GM20000 (cell line): ENCODE measurements at regions not wholly inside any gene's neighbourhood (a gene's known extent, or its start where the extent isn't known, plus 50 kb on each side); places are given as distances from the start of the nearest gene placed in this dataset.

ENCODE experiments used
- DNase-seq: peaks from one replicate; pipeline ENCODE4 v3.0.0; 2012; ENCODE audit warnings: low spot score
- CTCF ChIP-seq: IDR thresholded peaks from 2 replicates; pipeline ENCODE4 v1.5.1; 2012; ENCODE audit warnings: mild to moderate bottlenecking, control low read depth; ENCODE audit errors: extremely low read depth, missing control alignments

- TF ChIP-seq CTCF = no peak
- DNase-seq = no peak
Measured at GRCh38 chr13:67776151-67776550, 546.0 kb upstream of the PCDH9 start.

GRCh38 chr13:67775359-67775758, 545.2 kb upstream of the PCDH9 start:
- no peak for TF ChIP-seq CTCF
- no peak for DNase-seq

GRCh38 chr13:67772807-67773453, 542.8 kb upstream of the PCDH9 start:
- TF ChIP-seq CTCF = no peak
- DNase-seq = no peak

DNA sequence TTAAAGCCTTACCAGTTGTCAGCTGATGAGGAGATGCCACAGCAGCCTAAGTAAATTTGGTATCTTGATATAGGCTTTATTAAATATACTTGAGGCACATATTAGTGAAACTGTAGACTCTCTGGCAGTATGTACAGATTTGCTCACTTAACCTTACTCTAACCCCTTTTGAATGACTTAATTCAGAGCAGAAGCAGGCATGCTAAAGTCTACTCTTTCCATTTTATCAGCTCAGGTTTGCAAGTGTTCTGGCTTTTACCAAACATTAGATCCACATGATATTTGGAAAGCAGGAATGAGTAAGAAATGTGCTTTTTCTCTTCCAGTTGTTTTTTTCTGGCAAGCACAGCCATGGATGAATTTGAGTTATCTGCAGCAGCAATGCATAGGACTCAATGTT, 541.0 kb upstream of the PCDH9 start:
- DNase-seq = no peak
- no peak for TF ChIP-seq CTCF

DNA sequence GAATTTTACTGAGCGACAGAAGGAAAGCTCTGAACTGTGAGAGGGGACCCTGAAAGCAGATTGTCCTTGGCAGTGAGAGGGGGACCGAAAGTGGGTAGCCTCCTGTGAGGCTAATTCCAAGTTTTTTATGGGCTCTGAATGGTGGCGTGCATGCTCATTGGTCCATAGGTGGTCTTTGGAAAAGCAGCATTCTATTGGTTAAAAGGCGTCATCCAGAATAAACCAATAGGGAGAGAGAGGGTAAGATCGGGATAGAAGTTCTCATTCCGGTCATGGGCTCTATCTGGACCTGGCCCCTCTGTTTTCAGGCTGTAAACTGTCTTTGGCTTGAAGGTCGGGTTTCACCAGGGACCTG, 539.8 kb upstream of the PCDH9 start:
- no peak for TF ChIP-seq CTCF
- DNase-seq = no peak

GRCh38 chr13:67769063-67769986, 539.2 kb upstream of the PCDH9 start:
- TF ChIP-seq CTCF = no peak
- no peak for DNase-seq

DNA sequence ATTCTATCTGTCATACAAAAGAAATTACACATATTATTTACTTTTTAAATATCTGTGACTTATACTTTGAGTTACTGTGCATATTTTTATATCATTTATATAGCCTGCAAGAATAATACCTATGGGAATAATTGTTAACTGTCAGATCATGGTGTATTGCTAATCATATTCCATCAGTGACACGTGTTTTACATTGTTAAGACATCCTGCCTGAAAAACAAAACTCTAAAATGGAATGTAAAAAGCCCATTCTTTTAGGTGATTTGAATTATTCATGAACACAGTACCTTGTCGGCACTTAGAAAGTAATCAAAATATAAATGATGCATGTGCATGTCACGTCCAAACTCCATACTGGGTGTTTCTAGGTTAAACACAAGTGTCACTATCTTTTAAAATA, 533.8 kb upstream of the PCDH9 start:
- TF ChIP-seq CTCF = no peak
- no peak for DNase-seq
